Heart left ventricle (tissue), 16 donors: ENCODE measurements at regions not wholly inside any gene's neighbourhood (a gene's known extent, or its start where the extent isn't known, plus 50 kb on each side); places are given as distances from the start of the nearest gene placed in this dataset.

Source experiments
- ATAC-seq, 4 donors: fragments of 200-7000 bp; cut with Tn5 transposase; one replicate each; pipeline ENCODE4 v1.9.1; 2020 to 2022; ENCODE audit warnings: moderate library complexity in 4 of 4, mild to moderate bottlenecking in 3 of 4, moderate number of reproducible peaks in 1 of 4
- DNase-seq, 5 donors: peaks; one replicate each; pipeline ENCODE4 v3.0.0-alpha.2; 2020
- H3K27ac ChIP-seq, 12 donors: fragments of 200-600 bp; sonication (generic) in 4 of 12; one replicate each; pipeline versions ENCODE4 v1.5.0 to v1.8.0; 2016 to 2022; ENCODE audit warnings: mild to moderate bottlenecking in 2 of 12
- H3K27me3 ChIP-seq, 9 donors: fragments of 200-600 bp; sonication (generic) in 2 of 9; one replicate each; pipeline versions ENCODE4 v1.5.1 to v1.8.0; 2016 to 2022; ENCODE audit warnings: mild to moderate bottlenecking in 3 of 9
- H3K36me3 ChIP-seq, 9 donors: fragments of 200-600 bp; sonication (generic) in 2 of 9; one replicate each; pipeline versions ENCODE4 v1.5.0 to v1.8.0; 2018 to 2022; ENCODE audit warnings: mild to moderate bottlenecking in 2 of 9
- H3K4me1 ChIP-seq, 12 donors: fragments of 200-600 bp; sonication (generic) in 4 of 12; one replicate each; pipeline versions ENCODE4 v1.5.0 to v1.8.0; 2016 to 2022; ENCODE audit warnings: mild to moderate bottlenecking in 3 of 12
- H3K4me3 ChIP-seq, 12 donors: fragments of 200-600 bp; sonication (generic) in 4 of 12; one replicate each; pipeline versions ENCODE4 v1.5.0 to v1.8.0; 2017 to 2022; ENCODE audit warnings: mild to moderate bottlenecking in 9 of 12, moderate library complexity in 4 of 12
- H3K9me3 ChIP-seq, 12 donors: fragments of 200-600 bp; sonication (generic) in 4 of 12; one replicate each; pipeline versions ENCODE4 v1.5.0 to v1.8.0; 2016 to 2022; ENCODE audit warnings: mild to moderate bottlenecking in 1 of 12
- CTCF ChIP-seq, 12 donors: fragments of 200-600 bp; sonication (generic) in 4 of 12; IDR thresholded peaks; one replicate each; pipeline versions ENCODE4 v1.5.0 to v1.8.0; 2018 to 2022; ENCODE audit warnings: antibody characterized with exemption in 12 of 12, mild to moderate bottlenecking in 5 of 12
- POLR2A ChIP-seq, 2 donors: fragments of 450-650 bp; IDR thresholded peaks; one replicate each; pipeline ENCODE4 v1.6.1; 2017; ENCODE audit warnings: antibody characterized with exemption in 2 of 2, mild to moderate bottlenecking in 2 of 2, moderate library complexity in 2 of 2
- WGBS, 4 donors: extraction: QIAGEN DNeasy Blood & Tissue Kit in 2 of 4; methylation state at CpG; one replicate each; pipeline versions ENCODE4 v1.1.5 to v1.1.7; 2013 to 2018; 5-methylcytosine and 5-hydroxymethylcytosine counted together
- intact Hi-C, 10 donors: fragments of 100-400 bp; cut with DNase I; formaldehyde crosslinking; loops; one replicate each; pipeline versions ENCODE4 v1.11.1 to v1.14.2; 2022
- donor health status: ischemic (EF 13 %, LVEDD 7.1; RV severe dilation, severe dysfunction).
- donor health status: healthy with polysubstance abuse.
- donor health status: DM: no; HTN: yes; CAD: no.
- donor health status: DM: no; HTN: no; CAD: no.
- donor health status: ischemic (EF 25% LVEDD 6.9; RV normal size, moderate dysfunction).
- donor health status: ischemic (EF 25% LVEDD 5.7; RV mildly dilated, moderate dysfunction).
- donor health status: healthy.
- donor health status: DM: yes; HTN: yes; CAD: no.
- donor health status: ischemic (EF 35%, LVEDD 5.7; RV mildly dilated, moderate dysfunction).
- donor health status: nonischemic (EF 11% LVEDD 7.7; RV severe dilation, severe dysfunction).
- donor health status: DM: yes; HTN: yes; CAD: no.
- donor health status: PGD.
- donor health status: ischemic (EF 29% LVEDD 5.4; RV normal size, mild dysfunction).
- donor health status: nonischemic (EF 23%, LVEDD 6.1; RV moderate dilation, normal function).

- intact Hi-C loops = no loop called here
- WGBS, 4 donors = 12 to 87% (median 75%) methylated on average over 2 of the region's 2 CpGs
- H3K4me1 ChIP-seq = no peaks in the 10 kb centered on the region
- H3K36me3 ChIP-seq = no peaks in the 10 kb centered on the region
- H3K27ac ChIP-seq = no peak overlapping the region
- DNase-seq (no peak), ATAC-seq (no peak)
- peaks cover 0 to 10% (median 0%) of the 10 kb centered on the region in 12 donors for H3K9me3 ChIP-seq
- H3K27me3 ChIP-seq = no peaks in the 10 kb centered on the region
- no peak for TF ChIP-seq POLR2A (IDR thresholded peaks at IDR 0.05)
- TF ChIP-seq CTCF (IDR thresholded peaks at IDR 0.05) = no peak
- no peak overlapping the region for H3K4me3 ChIP-seq
Measured at GRCh38 chr5:167673942-167674341, 617.5 kb upstream of the WWC1 start.

DNA sequence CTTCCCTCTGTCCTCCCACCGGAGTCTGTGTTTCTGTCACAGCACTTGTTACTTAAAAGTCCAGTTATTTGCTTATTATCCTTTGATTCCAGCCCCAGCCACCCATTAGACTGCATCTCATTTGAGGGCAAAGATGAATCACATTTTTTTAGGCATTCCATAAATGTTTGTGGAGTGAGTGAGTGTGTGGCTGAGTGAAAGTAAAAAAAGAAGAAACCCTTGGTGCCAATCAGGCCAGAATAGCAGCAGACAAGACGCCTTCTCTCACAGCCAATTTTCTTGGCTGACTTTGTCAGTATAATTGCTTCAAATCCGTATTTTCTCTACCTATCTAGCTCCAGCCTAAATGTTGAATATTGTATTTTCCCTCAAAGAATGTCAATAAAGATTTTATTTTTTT lies 613.0 kb upstream of the WWC1 start:
- 80 to 90% (median 85%) methylated on average over 3 of the region's 3 CpGs for WGBS, 4 donors
- intact Hi-C loops = no loop called here
- TF ChIP-seq POLR2A (IDR thresholded peaks at IDR 0.05) = no peak
- TF ChIP-seq CTCF (IDR thresholded peaks at IDR 0.05) = no peak
- no peaks in the 10 kb centered on the region for H3K27me3 ChIP-seq
- no peak overlapping the region for H3K4me3 ChIP-seq
- DNase-seq (no peak), ATAC-seq (no peak)
- no peaks in the 10 kb centered on the region for H3K4me1 ChIP-seq
- H3K9me3 ChIP-seq = peaks cover 0 to 15% (median 0%) of the 10 kb centered on the region in 12 donors
- no peak overlapping the region for H3K27ac ChIP-seq
- no peaks in the 10 kb centered on the region for H3K36me3 ChIP-seq

GRCh38 chr5:167684251-167684650 lies 607.2 kb upstream of the WWC1 start:
- no peak for DNase-seq
- no peaks in the 10 kb centered on the region for H3K4me1 ChIP-seq
- H3K4me3 ChIP-seq = no peak overlapping the region
- no peak for TF ChIP-seq POLR2A (IDR thresholded peaks at IDR 0.05)
- no peaks in the 10 kb centered on the region for H3K27me3 ChIP-seq
- H3K27ac ChIP-seq = no peak overlapping the region
- no peak for ATAC-seq
- peaks cover 0 to 8% (median 0%) of the 10 kb centered on the region in 12 donors for H3K9me3 ChIP-seq
- WGBS, 4 donors = 75 to 83% (median 82%) methylated on average over 3 of the region's 3 CpGs
- H3K36me3 ChIP-seq = no peaks in the 10 kb centered on the region
- intact Hi-C loops = no loop called here

DNA sequence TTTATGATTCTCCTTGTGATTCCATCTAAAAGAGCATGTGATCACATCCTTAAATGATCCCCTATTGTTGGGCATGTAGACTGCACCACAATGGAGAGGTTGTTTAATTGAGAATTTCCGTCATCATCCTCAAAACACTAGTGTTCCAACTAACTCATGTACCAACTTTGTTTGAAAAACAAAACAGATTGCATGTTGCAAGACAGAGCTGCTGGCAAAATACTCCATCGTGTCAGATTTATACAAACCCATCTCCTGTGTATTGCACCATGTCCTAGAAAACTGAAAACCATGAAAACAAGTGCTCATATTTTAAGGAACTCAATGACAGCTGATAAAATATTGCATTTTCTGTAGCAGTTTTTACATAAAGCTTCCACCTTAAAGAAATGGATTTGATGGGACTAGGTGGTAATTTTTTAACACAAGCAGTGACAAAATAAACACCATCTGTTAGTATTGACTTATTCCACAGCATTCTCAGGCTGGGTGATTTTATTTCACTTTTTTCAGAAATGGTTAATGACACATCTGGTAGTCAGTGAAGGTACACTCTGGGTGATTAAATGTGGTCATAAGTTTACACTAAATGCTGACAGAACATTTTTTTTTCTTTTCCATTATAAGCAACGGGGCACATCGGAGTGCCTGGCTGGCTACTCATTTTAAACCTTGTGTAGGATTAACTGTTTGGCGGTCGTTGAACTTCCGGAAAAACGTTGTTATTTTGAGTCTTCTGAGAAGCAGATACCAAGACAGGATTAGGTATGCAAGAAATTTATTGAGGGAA lies 602.9 kb upstream of the WWC1 start:
- Histone ChIP-seq H3K4me3 (no peak overlapping the region), H3K4me1 (no peaks in the 10 kb centered on the region), H3K27me3 (no peaks in the 10 kb centered on the region), H3K9me3 (no peaks in the 10 kb centered on the region), H3K27ac (no peak overlapping the region), H3K36me3 (no peaks in the 10 kb centered on the region)
- TF ChIP-seq POLR2A (IDR thresholded peaks at IDR 0.05) (no peak), CTCF (IDR thresholded peaks at IDR 0.05) (no peak)
- intact Hi-C loops = no loop called here
- ATAC-seq (no peak), DNase-seq (no peak)
- WGBS, 4 donors = 84 to 87% (median 85%) methylated on average over 8 of the region's 8 CpGs
